A673 (cell line): ENCODE measurements at regions not wholly inside any gene's neighbourhood (a gene's known extent, or its start where the extent isn't known, plus 50 kb on each side); places are given as distances from the start of the nearest gene placed in this dataset.
"Not testable (repeated sequence)": the region's sequence is repeated elsewhere in the genome, so short reads cannot be mapped to it uniquely, and the experiment has no call there.

ENCODE experiments used
- BruUV-seq: library from RNA; stranded (reverse); fragments of 400-500 nt; replicated peaks from 2 replicates; lab custom pipeline; 2021; lab: Mats Ljungman, UMichigan
- CTCF ChIA-PET: fragments of 300-600 bp; sonication (Branson Sonifier 250); formaldehyde crosslinking; loops from one replicate; lab custom pipeline; 2022; ENCODE audit warnings: antibody characterized with exemption; lab: Charles Lee
- POLR2A ChIA-PET: fragments of 300-600 bp; sonication (Branson Sonifier 250); formaldehyde crosslinking; loops from one replicate; lab custom pipeline; 2022; ENCODE audit warnings: antibody characterized with exemption; ENCODE audit not compliant: low non-redundant PET; lab: Charles Lee
- DNase-seq: peaks from one replicate; pipeline ENCODE4 v3.0.0-alpha.2; 2015; ENCODE audit warnings: low spot score
- H3K27ac ChIP-seq: fragments of 200-600 bp; sonication (generic); 2 replicates; pipeline ENCODE4 v1.5.1; 2016; ENCODE audit warnings: mixed run types, low read depth, mild to moderate bottlenecking, mixed read lengths, antibody characterized with exemption, low read length; ENCODE audit not compliant: poor library complexity, severe bottlenecking
- H3K27me3 ChIP-seq: fragments of 200-600 bp; sonication (generic); replicated peaks from 2 replicates; pipeline ENCODE4 v1.6.1; 2017; ENCODE audit warnings: mixed run types, low read depth, mild to moderate bottlenecking, mixed read lengths, antibody characterized with exemption, low read length; ENCODE audit not compliant: insufficient read depth, poor library complexity
- H3K36me3 ChIP-seq: fragments of 200-600 bp; sonication (generic); 2 replicates; pipeline ENCODE4 v1.6.1; 2016; ENCODE audit warnings: mixed run types, mild to moderate bottlenecking, mixed read lengths, antibody characterized with exemption, low read length; ENCODE audit not compliant: insufficient read depth, poor library complexity, severe bottlenecking
- H3K4me1 ChIP-seq: fragments of 200-600 bp; sonication (generic); 2 replicates; pipeline ENCODE4 v1.6.1; 2017; ENCODE audit warnings: mixed run types, mild to moderate bottlenecking, mixed read lengths, antibody characterized with exemption, low read length; ENCODE audit not compliant: insufficient read depth, poor library complexity, severe bottlenecking
- H3K4me3 ChIP-seq: fragments of 200-600 bp; sonication (generic); 2 replicates; pipeline ENCODE4 v1.5.1; 2016; ENCODE audit warnings: low read depth, mixed run types, mild to moderate bottlenecking, mixed read lengths, low read length; ENCODE audit not compliant: poor library complexity, severe bottlenecking
- H3K9me3 ChIP-seq: fragments of 200-600 bp; sonication (generic); 2 replicates; pipeline ENCODE4 v1.6.1; 2016; ENCODE audit warnings: mixed run types, low read depth, mild to moderate bottlenecking, mixed read lengths, antibody characterized with exemption, low read length; ENCODE audit not compliant: poor library complexity, severe bottlenecking
- CTCF ChIP-seq: fragments of 300-800, 200-600 bp; sonication (generic); conservative IDR thresholded peaks from 2 replicates; pipeline ENCODE4 v1.5.1; 2017; ENCODE audit warnings: low read depth, mild to moderate bottlenecking, antibody characterized with exemption, low read length, moderate library complexity, mixed read lengths
- EZH2 ChIP-seq: fragments of 200-600 bp; sonication (generic); IDR thresholded peaks from 2 replicates; pipeline ENCODE4 v1.6.1; 2017; ENCODE audit warnings: borderline replicate concordance, low read depth, mild to moderate bottlenecking, mixed read lengths, antibody characterized with exemption, low read length; ENCODE audit not compliant: poor library complexity, severe bottlenecking
- intact Hi-C: fragments of 100-400 bp; cut with micrococcal nuclease; formaldehyde crosslinking; loops from one replicate; pipeline ENCODE4 v1.10.0; 2022; ENCODE audit not compliant: unreplicated experiment

- peaks cover 16% of the 10 kb centered on the region for H3K9me3 ChIP-seq
- no peak overlapping the region for H3K4me3 ChIP-seq
- no peak for DNase-seq
- intact Hi-C loops = no loop called here
- ChIA-PET CTCF (no interaction called here), POLR2A (no interaction called here)
- no peaks in the 10 kb centered on the region for H3K4me1 ChIP-seq
- no peak overlapping the region for H3K27ac ChIP-seq
- H3K36me3 ChIP-seq = no peaks in the 10 kb centered on the region
- no TSS peak for BruUV-seq
- TF ChIP-seq CTCF = no peak
- H3K27me3 ChIP-seq = no peaks in the 10 kb centered on the region
These were observed 768.4 kb upstream of the DEFB115 start for GRCh38 chr20:30488941-30489613.

- Histone ChIP-seq H3K4me1 (no peaks in the 10 kb centered on the region), H3K36me3 (no peaks in the 10 kb centered on the region), H3K27me3 (no peaks in the 10 kb centered on the region), H3K27ac (no peak overlapping the region), H3K4me3 (no peak overlapping the region), H3K9me3 (peaks cover 13% of the 10 kb centered on the region)
- CTCF ChIA-PET = no interaction called here
- no peak for DNase-seq
- intact Hi-C loops = no loop called here
- BruUV-seq = no TSS peak
- TF ChIP-seq CTCF (no peak), EZH2 (no peak)
- POLR2A ChIA-PET = no interaction called here
These were observed 767.9 kb upstream of the DEFB115 start for GRCh38 chr20:30489614-30490003.

GRCh38 chr20:30491016-30491415 lies 766.4 kb upstream of the DEFB115 start:
- ChIA-PET CTCF (no interaction called here), POLR2A (no interaction called here)
- H3K36me3 ChIP-seq = no peaks in the 10 kb centered on the region
- no peaks in the 10 kb centered on the region for H3K4me1 ChIP-seq
- no peak overlapping the region for H3K27ac ChIP-seq
- BruUV-seq = no TSS peak
- no peak for DNase-seq
- peaks cover 5% of the 10 kb centered on the region for H3K9me3 ChIP-seq
- intact Hi-C loops = no loop called here
- no peaks in the 10 kb centered on the region for H3K27me3 ChIP-seq
- H3K4me3 ChIP-seq = no peak overlapping the region
- no peak for TF ChIP-seq CTCF
- TF ChIP-seq EZH2 = no peak

- BruUV-seq, H3K4me1 ChIP-seq, DNase-seq, intact Hi-C loops, H3K4me3 ChIP-seq, H3K27me3 ChIP-seq, H3K9me3 ChIP-seq, POLR2A ChIA-PET, H3K36me3 ChIP-seq, H3K27ac ChIP-seq, CTCF ChIA-PET: not testable (repeated sequence)
These were observed 760.8 kb upstream of the DEFB115 start for GRCh38 chr20:30496656-30497055.

GRCh38 chr20:30497191-30497590 lies 760.3 kb upstream of the DEFB115 start:
- H3K9me3 ChIP-seq, DNase-seq, H3K36me3 ChIP-seq, H3K4me1 ChIP-seq, intact Hi-C loops, POLR2A ChIA-PET, CTCF ChIA-PET, H3K27me3 ChIP-seq, H3K27ac ChIP-seq, H3K4me3 ChIP-seq, BruUV-seq: not testable (repeated sequence)
